Loucy (cell line): ENCODE measurements at regions not wholly inside any gene's neighbourhood (a gene's known extent, or its start where the extent isn't known, plus 50 kb on each side); places are given as distances from the start of the nearest gene placed in this dataset.

Source experiments
- H2AFZ ChIP-seq: fragments of 200-600 bp; sonication (generic); 2 replicates; pipeline ENCODE4 v1.6.0; 2016; ENCODE audit warnings: antibody characterized with exemption, mild to moderate bottlenecking, low read length, moderate library complexity
- H3F3A ChIP-seq: fragments of 200-600 bp; 2 replicates; pipeline ENCODE4 v1.6.0; 2016; ENCODE audit warnings: antibody characterized with exemption, low read depth, mild to moderate bottlenecking
- H3K27me3 ChIP-seq: fragments of 200-600 bp; sonication (generic); 2 replicates; pipeline ENCODE4 v1.6.1; 2014; ENCODE audit warnings: low read length, mild to moderate bottlenecking; ENCODE audit not compliant: insufficient read depth, poor library complexity, severe bottlenecking
- H3K36me3 ChIP-seq: fragments of 200-600 bp; sonication (generic); 2 replicates; pipeline ENCODE4 v1.6.1; 2016; ENCODE audit warnings: low read length; ENCODE audit not compliant: insufficient read depth
- H3K4me1 ChIP-seq: fragments of 200-600 bp; sonication (generic); 2 replicates; pipeline ENCODE4 v1.5.1; 2014; ENCODE audit warnings: low read length, mild to moderate bottlenecking; ENCODE audit not compliant: insufficient read depth, poor library complexity, severe bottlenecking
- H3K4me2 ChIP-seq: fragments of 200-600 bp; sonication (generic); 2 replicates; pipeline ENCODE4 v1.6.0; 2014; ENCODE audit warnings: antibody characterized with exemption, low read length, low read depth, mild to moderate bottlenecking; ENCODE audit not compliant: poor library complexity, severe bottlenecking
- H3K4me3 ChIP-seq: fragments of 200-600 bp; sonication (generic); 2 replicates; pipeline ENCODE4 v1.5.1; 2014; ENCODE audit warnings: low read length, mild to moderate bottlenecking, mixed read lengths; ENCODE audit not compliant: poor library complexity, severe bottlenecking
- H3K79me2 ChIP-seq: fragments of 200-600 bp; sonication (generic); 2 replicates; pipeline ENCODE4 v1.6.1; 2014; ENCODE audit warnings: low read length; ENCODE audit not compliant: insufficient read depth
- H3K9ac ChIP-seq: fragments of 200-600 bp; sonication (generic); 2 replicates; pipeline ENCODE4 v1.6.0; 2014; ENCODE audit warnings: mild to moderate bottlenecking, low read depth, low read length, moderate library complexity; ENCODE audit not compliant: poor library complexity, severe bottlenecking
- H3K9me2 ChIP-seq: fragments of 200-600 bp; sonication (generic); replicated peaks from 2 replicates; pipeline ENCODE4 v1.6.1; 2016; ENCODE audit warnings: low read depth, low read length, mixed read lengths
- H3K9me3 ChIP-seq: fragments of 200-600 bp; sonication (generic); 2 replicates; pipeline ENCODE4 v1.6.1; 2014; ENCODE audit warnings: mild to moderate bottlenecking, antibody characterized with exemption, low read length, low read depth; ENCODE audit not compliant: insufficient read depth
- H4K20me1 ChIP-seq: fragments of 200-600 bp; sonication (generic); 2 replicates; pipeline ENCODE4 v1.6.0; 2014; ENCODE audit warnings: antibody characterized with exemption, low read length, mild to moderate bottlenecking; ENCODE audit not compliant: insufficient read depth, poor library complexity, severe bottlenecking
- EZH2phosphoT487 ChIP-seq: fragments of 200-600 bp; IDR thresholded peaks from 2 replicates; pipeline ENCODE4 v1.6.1; 2018; ENCODE audit warnings: antibody characterized with exemption, mild to moderate bottlenecking, moderate library complexity, borderline replicate concordance
- TF ChIP-seq, protein P1 (sequence below): fragments of 200-600 bp; sonication (generic); conservative IDR thresholded peaks from 2 replicates; pipeline ENCODE4 v1.5.1; 2014; ENCODE audit warnings: mild to moderate bottlenecking, antibody characterized with exemption, low read length

DNA sequence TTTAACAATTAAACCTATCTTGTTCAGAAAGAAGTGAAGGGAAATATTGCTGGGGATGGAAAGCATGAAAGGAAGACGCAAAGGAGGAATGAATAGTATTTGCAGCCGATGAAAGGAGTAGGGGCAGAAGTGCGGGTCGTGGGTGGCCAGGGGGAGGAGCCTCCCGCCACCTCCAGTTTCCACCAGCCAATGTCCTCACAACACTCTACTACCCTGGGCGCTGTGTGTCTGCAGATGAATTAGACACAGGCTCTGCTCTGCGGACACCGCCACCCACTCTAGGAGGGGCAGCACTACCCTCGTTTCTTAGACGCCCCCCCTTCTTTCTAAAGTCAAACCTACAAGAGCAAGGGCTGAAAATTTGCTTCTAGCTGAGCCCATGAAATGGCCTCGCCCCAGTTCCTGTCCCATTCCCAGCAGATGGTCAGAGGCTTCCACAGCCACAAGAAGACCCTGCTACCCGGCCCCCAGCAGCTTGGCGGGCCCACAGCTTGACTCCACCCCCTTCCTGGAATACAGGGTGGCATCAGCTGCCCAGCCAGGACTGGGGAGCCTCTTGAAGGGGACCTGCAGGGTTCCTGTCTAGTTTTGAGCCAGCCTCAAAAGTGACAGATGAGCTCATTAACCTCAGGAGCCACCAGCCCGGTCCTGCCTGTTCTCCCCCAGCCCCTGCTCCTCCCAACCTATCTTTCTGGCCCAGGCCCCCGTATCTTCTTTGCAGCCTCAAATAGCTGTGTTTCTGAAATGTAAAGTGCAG, 268.1 kb downstream of the BUD13 start:
- Histone ChIP-seq H3K27me3 (no peaks in the 10 kb centered on the region), H3K9ac (no peak overlapping the region), H3K4me1 (no peaks in the 10 kb centered on the region), H3K4me3 (no peak overlapping the region), H3K9me3 (no peaks in the 10 kb centered on the region), H3K9me2 (no peaks in the 10 kb centered on the region), H2AFZ (no peak overlapping the region), H4K20me1 (no peaks in the 10 kb centered on the region), H3F3A (no peaks in the 10 kb centered on the region), H3K79me2 (no peaks in the 10 kb centered on the region), H3K36me3 (no peaks in the 10 kb centered on the region), H3K4me2 (no peak overlapping the region)
- TF ChIP-seq EZH2phosphoT487: no peak
- TF ChIP-seq, protein P1, sequence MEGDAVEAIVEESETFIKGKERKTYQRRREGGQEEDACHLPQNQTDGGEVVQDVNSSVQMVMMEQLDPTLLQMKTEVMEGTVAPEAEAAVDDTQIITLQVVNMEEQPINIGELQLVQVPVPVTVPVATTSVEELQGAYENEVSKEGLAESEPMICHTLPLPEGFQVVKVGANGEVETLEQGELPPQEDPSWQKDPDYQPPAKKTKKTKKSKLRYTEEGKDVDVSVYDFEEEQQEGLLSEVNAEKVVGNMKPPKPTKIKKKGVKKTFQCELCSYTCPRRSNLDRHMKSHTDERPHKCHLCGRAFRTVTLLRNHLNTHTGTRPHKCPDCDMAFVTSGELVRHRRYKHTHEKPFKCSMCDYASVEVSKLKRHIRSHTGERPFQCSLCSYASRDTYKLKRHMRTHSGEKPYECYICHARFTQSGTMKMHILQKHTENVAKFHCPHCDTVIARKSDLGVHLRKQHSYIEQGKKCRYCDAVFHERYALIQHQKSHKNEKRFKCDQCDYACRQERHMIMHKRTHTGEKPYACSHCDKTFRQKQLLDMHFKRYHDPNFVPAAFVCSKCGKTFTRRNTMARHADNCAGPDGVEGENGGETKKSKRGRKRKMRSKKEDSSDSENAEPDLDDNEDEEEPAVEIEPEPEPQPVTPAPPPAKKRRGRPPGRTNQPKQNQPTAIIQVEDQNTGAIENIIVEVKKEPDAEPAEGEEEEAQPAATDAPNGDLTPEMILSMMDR: no peak

DNA sequence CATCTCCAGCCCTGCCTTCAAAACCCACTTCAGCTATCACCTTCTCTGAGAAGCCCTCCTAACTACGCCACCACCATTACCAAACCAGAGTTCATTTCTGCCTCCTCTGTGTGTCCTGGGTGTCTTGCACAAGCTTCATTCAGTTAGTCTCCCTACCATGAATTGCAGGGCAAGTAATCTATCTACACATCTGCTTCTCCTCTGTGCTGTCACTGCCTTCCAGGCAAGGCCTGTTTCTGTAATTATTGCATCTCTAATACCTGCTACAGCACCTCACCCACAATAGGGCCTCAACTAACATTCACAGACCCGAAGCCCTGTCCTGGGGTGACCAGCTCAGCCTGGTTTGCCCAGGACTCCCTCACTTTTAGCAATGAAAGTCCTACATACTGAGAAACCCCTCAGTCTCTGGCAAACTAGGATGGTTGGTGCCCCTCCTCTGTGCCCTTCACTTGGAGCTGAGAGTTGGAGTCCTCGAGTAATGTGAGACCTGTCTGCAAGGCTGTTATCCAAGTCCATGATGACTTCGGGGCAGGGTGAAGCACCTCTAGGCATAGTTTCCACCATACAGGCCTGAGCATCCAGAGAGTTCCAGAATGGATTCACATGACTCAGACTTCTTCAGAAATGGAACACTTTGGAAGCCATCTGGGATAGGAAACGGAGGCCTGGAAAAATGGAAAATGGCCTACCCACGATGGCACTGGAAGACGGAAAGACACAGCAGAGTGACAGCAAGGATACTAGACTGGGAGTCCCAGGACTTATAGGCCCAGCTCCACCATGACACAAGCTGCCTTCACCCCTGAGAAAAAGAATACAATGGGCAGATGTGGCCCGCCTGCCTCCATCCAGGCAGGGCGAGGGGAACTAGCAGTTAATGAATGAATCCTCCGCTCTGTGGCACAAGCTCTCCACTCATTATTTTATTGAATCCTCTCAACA, 269.3 kb downstream of the BUD13 start:
- no peak overlapping the region for H3K9ac ChIP-seq
- no peaks in the 10 kb centered on the region for H3F3A ChIP-seq
- no peaks in the 10 kb centered on the region for H3K4me1 ChIP-seq
- H3K4me3 ChIP-seq: no peak overlapping the region
- no peaks in the 10 kb centered on the region for H3K9me3 ChIP-seq
- no peaks in the 10 kb centered on the region for H3K27me3 ChIP-seq
- no peaks in the 10 kb centered on the region for H3K36me3 ChIP-seq
- H3K79me2 ChIP-seq: no peaks in the 10 kb centered on the region
- no peak overlapping the region for H2AFZ ChIP-seq
- no peaks in the 10 kb centered on the region for H4K20me1 ChIP-seq
- TF ChIP-seq EZH2phosphoT487: no peak
- TF ChIP-seq, protein P1: no peak
- no peaks in the 10 kb centered on the region for H3K9me2 ChIP-seq
- H3K4me2 ChIP-seq: no peak overlapping the region

DNA sequence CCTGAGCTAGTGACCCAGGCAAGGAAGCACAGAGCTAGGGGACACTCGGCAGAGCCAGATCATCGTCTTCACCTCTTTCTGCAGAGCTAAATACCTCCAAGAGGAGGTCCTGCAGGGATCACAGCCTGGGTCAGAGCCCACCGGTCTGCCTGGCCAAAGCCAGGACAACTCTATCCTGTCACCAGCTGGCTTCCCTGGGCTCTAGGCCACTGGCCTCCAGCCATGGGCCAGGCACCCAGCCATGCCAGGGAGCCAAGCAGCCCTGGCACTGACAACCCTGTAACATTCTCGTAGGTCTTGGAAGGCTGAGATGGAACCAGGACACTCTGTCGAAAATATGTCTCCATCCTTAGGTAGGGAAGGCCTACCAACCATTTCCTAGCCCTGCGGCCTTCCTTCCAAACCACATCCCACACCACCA, 270.1 kb downstream of the BUD13 start:
- H3F3A ChIP-seq: no peaks in the 10 kb centered on the region
- H3K36me3 ChIP-seq: no peaks in the 10 kb centered on the region
- H4K20me1 ChIP-seq: no peaks in the 10 kb centered on the region
- H3K79me2 ChIP-seq: no peaks in the 10 kb centered on the region
- no peak overlapping the region for H2AFZ ChIP-seq
- H3K9ac ChIP-seq: no peak overlapping the region
- no peaks in the 10 kb centered on the region for H3K9me3 ChIP-seq
- no peaks in the 10 kb centered on the region for H3K9me2 ChIP-seq
- no peaks in the 10 kb centered on the region for H3K27me3 ChIP-seq
- no peak overlapping the region for H3K4me2 ChIP-seq
- no peak overlapping the region for H3K4me3 ChIP-seq
- TF ChIP-seq, protein P1: no peak
- no peak for TF ChIP-seq EZH2phosphoT487
- H3K4me1 ChIP-seq: no peaks in the 10 kb centered on the region
